K562 (cell line): ENCODE measurements at regions not wholly inside any gene's neighbourhood (a gene's known extent, or its start where the extent isn't known, plus 50 kb on each side); places are given as distances from the start of the nearest gene placed in this dataset.

Source experiments
- CREM ChIP-seq: IDR thresholded peaks from 2 replicates; pipeline ENCODE4 v1.6.1; 2014; ENCODE audit warnings: antibody characterized with exemption, low read depth
- MCM7 ChIP-seq, 2 experiments: fragments of 450-650 bp; IDR thresholded peaks; 2 replicates each; pipeline ENCODE4 v1.6.1; 2016 to 2018
- MEF2A ChIP-seq: IDR thresholded peaks from 2 replicates; pipeline ENCODE4 v1.6.1; 2011; ENCODE audit warnings: low read depth, mild to moderate bottlenecking, low read length, moderate library complexity; ENCODE audit not compliant: control insufficient read depth
- POLR3G ChIP-seq: IDR thresholded peaks from 2 replicates; pipeline ENCODE4 v1.6.1; 2011; ENCODE audit not compliant: insufficient read length, insufficient replicate concordance; ENCODE audit errors: extremely low read depth
- RBM39 ChIP-seq: fragments of 200-400 bp; formaldehyde crosslinking; optimal IDR thresholded peaks from 2 replicates; pipeline ENCODE3; 2018; ENCODE audit warnings: low read depth, low read length
- TGIF2 ChIP-seq: sonication (generic); formaldehyde crosslinking; IDR thresholded peaks from 2 replicates; pipeline ENCODE4 v1.8.1; 2022; ENCODE audit warnings: mild to moderate bottlenecking, missing genetic modification reagents, moderate library complexity
- ZNF12 ChIP-seq: sonication (generic); formaldehyde crosslinking; IDR thresholded peaks from 2 replicates; pipeline ENCODE4 v1.4.0; 2020; ENCODE audit warnings: mild to moderate bottlenecking, missing genetic modification reagents
- TF ChIP-seq, protein P1 (sequence below), 3 experiments: IDR thresholded peaks in 2 of 3; conservative IDR thresholded peaks in 1 of 3; 2 replicates each; pipeline ENCODE4 v1.5.1; 2011 to 2012; ENCODE audit warnings: low read length in 3 of 3, mild to moderate bottlenecking in 3 of 3, control low read depth in 2 of 3, improper control_type of control experiment in 1 of 3, inconsistent platforms in 1 of 3, low read depth in 1 of 3, mixed read lengths in 1 of 3, moderate library complexity in 1 of 3; ENCODE audit not compliant: insufficient read depth in 2 of 3

DNA sequence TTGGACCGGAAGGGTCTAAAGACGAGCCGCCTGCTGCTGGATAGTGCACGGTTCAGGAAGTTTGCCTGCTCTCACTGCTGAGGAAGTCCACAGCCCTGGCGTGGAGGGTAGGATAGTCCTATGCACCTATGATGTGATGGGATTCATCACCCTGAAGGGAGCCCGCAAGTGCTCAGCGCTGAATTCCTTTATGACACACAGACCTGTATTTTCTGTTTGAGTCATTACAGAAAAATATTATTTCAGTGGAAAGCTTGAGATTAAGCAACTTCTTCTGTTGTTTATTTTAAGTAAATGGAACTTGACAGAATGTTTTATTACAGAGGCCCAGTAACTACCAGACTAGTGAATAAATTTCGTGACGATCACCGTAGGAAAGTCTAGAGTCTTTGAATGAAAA lies 123.2 kb downstream of the TRIML1 start:
- no peak for TF ChIP-seq ZNF12
- TF ChIP-seq, protein P1, sequence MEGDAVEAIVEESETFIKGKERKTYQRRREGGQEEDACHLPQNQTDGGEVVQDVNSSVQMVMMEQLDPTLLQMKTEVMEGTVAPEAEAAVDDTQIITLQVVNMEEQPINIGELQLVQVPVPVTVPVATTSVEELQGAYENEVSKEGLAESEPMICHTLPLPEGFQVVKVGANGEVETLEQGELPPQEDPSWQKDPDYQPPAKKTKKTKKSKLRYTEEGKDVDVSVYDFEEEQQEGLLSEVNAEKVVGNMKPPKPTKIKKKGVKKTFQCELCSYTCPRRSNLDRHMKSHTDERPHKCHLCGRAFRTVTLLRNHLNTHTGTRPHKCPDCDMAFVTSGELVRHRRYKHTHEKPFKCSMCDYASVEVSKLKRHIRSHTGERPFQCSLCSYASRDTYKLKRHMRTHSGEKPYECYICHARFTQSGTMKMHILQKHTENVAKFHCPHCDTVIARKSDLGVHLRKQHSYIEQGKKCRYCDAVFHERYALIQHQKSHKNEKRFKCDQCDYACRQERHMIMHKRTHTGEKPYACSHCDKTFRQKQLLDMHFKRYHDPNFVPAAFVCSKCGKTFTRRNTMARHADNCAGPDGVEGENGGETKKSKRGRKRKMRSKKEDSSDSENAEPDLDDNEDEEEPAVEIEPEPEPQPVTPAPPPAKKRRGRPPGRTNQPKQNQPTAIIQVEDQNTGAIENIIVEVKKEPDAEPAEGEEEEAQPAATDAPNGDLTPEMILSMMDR (IDR thresholded peaks at IDR 0.05 in 2 of 3, conservative IDR thresholded peaks at IDR 0.05 in 1 of 3; ENCODE audit: insufficient read depth in 2 of 3, low read depth in 1 of 3, low read length in 3 of 3), result no peak
- no peak for TF ChIP-seq MEF2A
- no peak for TF ChIP-seq TGIF2 (CRISPR knock-in tag)
- TF ChIP-seq MCM7 (IDR thresholded peaks at IDR 0.05), result no peak
- TF ChIP-seq CREM, result no peak
- no peak for TF ChIP-seq RBM39
- TF ChIP-seq POLR3G, result no peak
